ENCODE measurements at regions not wholly inside any gene's neighbourhood (a gene's known extent, or its start where the extent isn't known, plus 50 kb on each side); places are given as distances from the start of the nearest gene placed in this dataset.
A peak's percentile ranks its signal among the peaks of the same experiment; 100 is the strongest.

GRCh38 chr1:244210884-244211558 lies 159.9 kb downstream of the ZBTB18 start:
- H3K27ac Mint-ChIP-seq = peak overlapping the region in 1 of 7 donors; percentile 56

GRCh38 chr1:244211559-244211944 lies 160.5 kb downstream of the ZBTB18 start:
- Mint-ChIP-seq H3K27ac (peak overlapping the region in 1 of 7 donors; percentile 7), H3K4me1 (peaks cover 18% of the 10 kb centered on the region), H3K27me3 (ENCODE audit: low read depth in 3 of 3) (peaks cover 0 to 6% (median 0%) of the 10 kb centered on the region in 3 donors), H3K4me3 (no peak overlapping the region), H3K9me3 (peaks cover 0 to 8% (median 3%) of the 10 kb centered on the region in 7 donors), H3K36me3 (peaks cover 0 to 3% of the 10 kb centered on the region in 2 donors)
- H3K9me3 ChIP-seq (replicated peaks in 1 of 2; ENCODE audit: control insufficient read depth in 1 of 2, insufficient read depth in 1 of 2, low read length in 2 of 2) = no peaks in the 10 kb centered on the region
- no peak overlapping the region for H3K9ac ChIP-seq (ENCODE audit: insufficient read depth, low read length, poor library complexity, severe bottlenecking)
- H3K27me3 ChIP-seq (ENCODE audit: control insufficient read depth in 2 of 2, insufficient read depth in 2 of 2, low read length in 2 of 2) = no peaks in the 10 kb centered on the region
- H3K27ac ChIP-seq (ENCODE audit: low read depth in 1 of 2, low read length in 2 of 2) = no peak overlapping the region
- no peak overlapping the region for H3K4me3 ChIP-seq (replicated peaks in 1 of 3; ENCODE audit: low read depth in 2 of 3, low read length in 3 of 3)
- peaks cover 20 to 24% of the 10 kb centered on the region in 2 donors for H3K4me1 ChIP-seq (ENCODE audit: control insufficient read depth in 1 of 2, insufficient read depth in 2 of 2, low read length in 2 of 2)
- H3K36me3 ChIP-seq (replicated peaks in 1 of 2; ENCODE audit: control insufficient read depth in 1 of 2, insufficient read depth in 2 of 2, low read length in 2 of 2) = no peaks in the 10 kb centered on the region
- WGBS (ENCODE audit: insufficient coverage) = 93% methylated on average over 4 of the region's 5 CpGs
- H3K79me2 ChIP-seq (ENCODE audit: insufficient read depth, low read length) = no peaks in the 10 kb centered on the region
- DNase-seq = no peak
- intact Hi-C loops (cut with micrococcal nuclease) = no loop called here
- H4K20me1 ChIP-seq (ENCODE audit: insufficient read depth, low read length) = no peaks in the 10 kb centered on the region
- no peak for TF ChIP-seq CTCF (IDR thresholded peaks at IDR 0.05)
- no peak overlapping the region for H3K4me2 ChIP-seq (replicated peaks; ENCODE audit: extremely low read depth, low read length, poor library complexity, severe bottlenecking)
- H2AFZ ChIP-seq (ENCODE audit: insufficient read depth, low read depth, low read length, poor library complexity, severe bottlenecking) = no peak overlapping the region

More at GRCh38 chr1:244210884-244211558, 159.9 kb downstream of the ZBTB18 start:
- no peaks in the 10 kb centered on the region for H3K36me3 ChIP-seq (replicated peaks in 1 of 2; ENCODE audit: control insufficient read depth in 1 of 2, insufficient read depth in 2 of 2, low read length in 2 of 2)
- peaks cover 0 to 8% (median 3%) of the 10 kb centered on the region in 7 donors for H3K9me3 Mint-ChIP-seq
- no peaks in the 10 kb centered on the region for H3K9me3 ChIP-seq (replicated peaks in 1 of 2; ENCODE audit: control insufficient read depth in 1 of 2, insufficient read depth in 1 of 2, low read length in 2 of 2)
- H3K79me2 ChIP-seq (ENCODE audit: insufficient read depth, low read length) = no peaks in the 10 kb centered on the region
- 98% methylated on average over 23 of the region's 28 CpGs for WGBS (ENCODE audit: insufficient coverage)
- peaks cover 20 to 24% of the 10 kb centered on the region in 2 donors for H3K4me1 ChIP-seq (ENCODE audit: control insufficient read depth in 1 of 2, insufficient read depth in 2 of 2, low read length in 2 of 2)
- no peak overlapping the region for H3K27ac ChIP-seq (ENCODE audit: low read depth in 1 of 2, low read length in 2 of 2)
- H3K27me3 Mint-ChIP-seq (ENCODE audit: low read depth in 3 of 3) = peaks cover 0 to 6% (median 0%) of the 10 kb centered on the region in 3 donors
- H4K20me1 ChIP-seq (ENCODE audit: insufficient read depth, low read length) = no peaks in the 10 kb centered on the region
- no peak overlapping the region for H2AFZ ChIP-seq (ENCODE audit: insufficient read depth, low read depth, low read length, poor library complexity, severe bottlenecking)
- intact Hi-C loops (cut with micrococcal nuclease) = no loop called here
- H3K4me1 Mint-ChIP-seq = peaks cover 18% of the 10 kb centered on the region
- no peak for DNase-seq
- H3K4me3 ChIP-seq (replicated peaks in 1 of 3; ENCODE audit: low read depth in 2 of 3, low read length in 3 of 3) = no peak overlapping the region
- no peak overlapping the region for H3K4me3 Mint-ChIP-seq
- TF ChIP-seq CTCF (IDR thresholded peaks at IDR 0.05) = peak; percentile 18
- H3K4me2 ChIP-seq (replicated peaks; ENCODE audit: extremely low read depth, low read length, poor library complexity, severe bottlenecking) = no peak overlapping the region
- H3K27me3 ChIP-seq (ENCODE audit: control insufficient read depth in 2 of 2, insufficient read depth in 2 of 2, low read length in 2 of 2) = no peaks in the 10 kb centered on the region
- peaks cover 0 to 3% of the 10 kb centered on the region in 2 donors for H3K36me3 Mint-ChIP-seq
- H3K9ac ChIP-seq (ENCODE audit: insufficient read depth, low read length, poor library complexity, severe bottlenecking) = no peak overlapping the region

Measured in CD14-positive monocyte (primary cell).